Stimulated activated CD8-positive, alpha-beta memory T cell treated with anti-CD3 and anti-CD28 coated beads, Interleukin-7, amount 100 ng/mL, for 4 hours (primary cell): ENCODE measurements at regions not wholly inside any gene's neighbourhood (a gene's known extent, or its start where the extent isn't known, plus 50 kb on each side); places are given as distances from the start of the nearest gene placed in this dataset.

ENCODE experiments used
- DNase-seq, 2 donors: peaks; one replicate each; pipeline ENCODE4 v3.0.0-alpha.2; 2020; ENCODE audit warnings: low read depth in 2 of 2

DNA sequence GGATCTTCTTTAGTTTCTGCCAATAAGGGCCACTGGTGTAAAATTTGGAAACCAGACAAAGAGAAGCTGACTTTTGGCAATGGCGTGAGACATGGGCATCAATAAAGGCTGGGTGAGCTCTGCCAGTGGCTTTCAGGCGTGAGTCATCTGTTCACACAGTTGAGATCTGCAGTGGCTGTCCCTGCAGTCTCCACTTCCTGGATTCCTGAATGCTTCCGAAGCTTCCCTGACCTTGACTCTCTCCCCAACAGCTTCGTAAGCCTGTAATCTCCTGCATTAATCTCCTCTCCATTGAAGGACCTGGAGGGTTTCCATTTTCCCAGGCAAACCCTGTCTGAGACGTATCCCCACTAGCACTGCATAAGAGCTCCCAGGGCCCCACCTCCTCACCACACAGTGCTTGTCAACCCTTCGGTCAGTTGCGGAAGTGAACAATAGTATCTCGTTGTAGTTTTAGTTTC lies 574.7 kb downstream of the TBC1D22A start:
- no peak for DNase-seq

- DNase-seq: no peak
Measured at GRCh38 chr22:47335958-47336357, 573.5 kb downstream of the TBC1D22A start.

DNA sequence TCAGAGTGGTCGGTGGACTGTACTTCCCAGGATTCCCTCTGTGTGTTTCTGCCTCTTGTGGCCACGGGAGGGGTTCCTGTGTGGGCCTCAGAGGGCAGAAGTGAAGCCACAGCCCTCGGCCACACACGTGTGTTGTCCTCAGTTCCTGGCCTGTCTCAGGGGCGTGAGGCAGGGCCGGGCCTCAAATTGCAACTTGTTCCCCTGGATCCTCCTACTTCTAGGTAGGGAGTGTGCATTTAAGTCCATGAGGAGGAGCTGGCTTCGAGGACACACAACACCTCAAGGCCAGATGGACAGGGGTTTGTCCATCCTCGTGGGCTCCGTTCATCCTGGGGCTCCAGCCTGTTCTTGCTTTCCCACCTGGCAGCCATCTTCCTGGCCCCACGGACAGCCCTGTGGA lies 573.0 kb downstream of the TBC1D22A start:
- DNase-seq: no peak

- DNase-seq: no peak
Measured at GRCh38 chr22:47334601-47335000, 572.2 kb downstream of the TBC1D22A start.

- no peak for DNase-seq
Measured at GRCh38 chr22:47333625-47334024, 571.2 kb downstream of the TBC1D22A start.

DNA sequence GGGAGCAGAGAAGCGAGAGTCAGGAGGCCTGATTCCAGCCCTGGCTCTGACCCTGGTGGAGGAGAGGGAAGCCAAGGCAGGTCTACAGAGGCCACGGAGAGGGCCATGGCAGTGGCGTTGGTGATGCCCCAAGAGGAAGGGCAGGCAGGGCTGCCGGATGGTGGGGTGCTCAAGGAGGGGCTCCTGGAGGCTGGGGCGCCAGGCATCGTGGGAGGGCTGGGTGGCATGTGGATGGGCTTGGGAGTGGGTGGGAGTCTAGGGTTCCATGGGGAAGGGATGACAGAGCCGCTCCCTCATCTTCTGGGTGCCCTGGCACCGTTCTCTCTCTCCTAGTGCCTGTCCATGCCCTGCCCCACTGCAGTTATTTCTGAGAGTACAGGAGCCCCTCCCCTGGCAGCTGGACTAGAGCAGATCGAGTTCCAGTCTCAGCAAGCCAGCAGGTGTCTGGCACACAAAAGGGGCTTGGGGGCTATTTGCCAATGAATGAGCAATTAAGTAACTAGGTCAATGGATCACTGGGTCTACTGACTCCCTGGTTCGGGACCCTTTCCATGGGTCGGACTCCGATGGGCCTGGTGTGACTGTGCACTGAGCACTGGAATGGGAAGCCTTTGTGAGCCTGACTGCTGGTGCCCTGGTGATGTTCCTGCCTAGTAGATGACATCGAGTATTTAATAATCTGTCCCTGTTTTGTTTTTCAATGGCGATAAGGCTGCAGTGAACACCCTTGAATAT lies 570.0 kb downstream of the TBC1D22A start:
- no peak for DNase-seq

DNA sequence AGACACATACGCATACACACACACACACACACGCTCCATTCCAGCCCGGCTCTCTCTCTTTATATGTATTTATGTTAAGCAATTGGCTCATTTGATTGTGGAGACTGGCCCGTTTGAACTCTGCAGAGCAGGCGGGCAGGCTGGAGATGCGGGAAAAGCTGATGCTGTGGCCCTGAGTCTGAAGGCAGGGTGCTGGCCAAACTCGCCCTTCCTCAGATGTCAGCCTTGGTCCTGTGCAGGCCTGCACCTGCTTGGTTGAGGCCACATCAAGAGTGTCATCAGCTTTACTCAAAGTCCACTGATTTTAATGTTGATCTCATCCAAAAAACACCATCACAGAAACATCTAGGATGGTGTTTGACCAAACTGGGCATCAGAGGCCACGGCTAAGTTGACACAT lies 569.3 kb downstream of the TBC1D22A start:
- DNase-seq: no peak

GRCh38 chr22:47329727-47330650 lies 567.5 kb downstream of the TBC1D22A start:
- no peak for DNase-seq

DNA sequence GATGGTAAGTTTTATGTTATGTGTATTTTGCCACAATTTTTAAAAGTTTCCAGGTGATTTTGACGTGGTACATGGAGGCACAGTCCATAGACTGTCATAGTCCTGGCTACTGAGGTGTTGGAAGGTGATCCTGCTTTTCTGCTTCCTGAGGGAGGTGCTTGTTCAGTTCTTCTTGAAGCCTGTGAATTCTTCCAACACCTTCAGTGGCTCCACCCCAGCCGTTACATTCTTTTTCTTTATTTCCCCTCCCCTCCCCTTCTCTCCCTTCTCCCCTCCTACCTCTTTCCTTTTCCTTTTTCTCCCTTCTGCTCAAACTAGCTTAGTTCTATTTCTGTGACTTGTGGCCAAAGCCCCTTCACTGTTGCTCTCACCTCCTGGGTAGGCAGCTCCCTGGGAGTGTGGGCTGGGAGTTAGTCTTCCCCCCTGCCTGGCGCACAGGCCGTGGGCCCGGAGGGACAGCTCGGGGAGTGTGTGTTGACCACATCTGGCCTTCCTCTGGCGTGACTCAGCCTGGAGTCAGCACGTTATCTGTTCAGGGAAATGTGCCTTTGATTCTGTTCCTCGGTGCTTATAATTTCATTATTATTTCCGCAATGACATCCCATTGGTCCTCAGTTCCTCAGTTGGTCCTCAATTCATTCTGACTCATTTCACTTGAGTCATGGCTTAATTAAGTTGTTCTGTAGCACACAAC lies 566.2 kb downstream of the TBC1D22A start:
- DNase-seq: no peak

DNA sequence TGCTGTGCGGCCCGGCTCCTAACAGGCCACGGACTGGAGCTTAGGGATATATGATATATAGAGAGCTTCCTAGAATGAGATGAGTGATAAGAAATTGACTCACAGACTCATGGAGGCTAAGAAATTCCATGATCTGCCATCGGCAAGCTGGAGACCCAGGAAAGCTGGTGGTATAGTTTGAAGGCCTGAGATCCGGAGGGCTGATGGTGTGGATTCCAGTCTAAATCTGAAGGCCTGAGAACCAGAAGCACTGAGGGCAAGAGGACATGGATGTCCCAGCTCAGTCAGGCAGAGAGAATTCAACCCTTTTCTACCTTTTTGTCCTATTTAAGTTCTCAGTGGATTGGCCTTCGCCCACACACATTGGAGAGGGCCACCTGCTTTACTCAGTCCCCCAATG lies 564.8 kb downstream of the TBC1D22A start:
- no peak for DNase-seq

- no peak for DNase-seq
Measured at GRCh38 chr22:47325249-47325648, 562.8 kb downstream of the TBC1D22A start.

GRCh38 chr22:47324435-47324990 lies 562.1 kb downstream of the TBC1D22A start:
- no peak for DNase-seq

- no peak for DNase-seq
Measured at GRCh38 chr22:47323518-47323917, 561.1 kb downstream of the TBC1D22A start.

GRCh38 chr22:47322854-47323253 lies 560.4 kb downstream of the TBC1D22A start:
- no peak for DNase-seq

GRCh38 chr22:47320560-47320959 lies 558.1 kb downstream of the TBC1D22A start:
- no peak for DNase-seq

DNA sequence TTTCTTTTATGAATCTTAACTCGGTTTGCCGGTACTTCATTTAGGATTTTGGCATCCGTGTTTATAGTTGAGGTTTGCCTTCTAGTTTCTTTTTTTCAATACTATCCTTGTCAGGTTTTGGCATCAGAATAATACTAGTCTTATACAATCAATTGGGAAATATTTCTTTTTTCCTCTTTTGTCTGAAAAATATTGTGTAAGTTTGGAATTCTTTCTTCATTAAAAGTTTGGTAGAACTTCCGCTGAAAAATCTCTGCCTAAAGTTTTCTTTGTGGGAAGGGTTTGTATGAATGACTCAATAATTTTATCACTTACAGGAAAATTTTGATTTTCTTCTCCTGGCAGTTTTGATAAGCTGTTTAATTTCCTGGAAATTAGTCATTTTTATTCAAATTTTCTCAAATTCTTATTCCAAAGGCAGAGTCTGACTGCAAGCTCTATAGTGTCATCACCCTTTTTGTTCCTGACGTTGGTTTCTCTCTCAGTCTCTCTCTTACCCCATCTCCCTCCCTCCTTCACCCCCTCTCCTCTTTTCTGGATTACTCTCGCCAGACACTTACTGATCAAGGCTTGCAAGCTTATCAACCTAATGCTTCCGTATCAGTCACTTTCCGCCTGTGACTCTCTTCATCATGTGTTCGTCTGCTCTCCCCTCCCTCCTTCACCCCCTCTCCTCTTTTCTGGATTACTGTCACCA lies 555.7 kb downstream of the TBC1D22A start:
- no peak for DNase-seq

DNA sequence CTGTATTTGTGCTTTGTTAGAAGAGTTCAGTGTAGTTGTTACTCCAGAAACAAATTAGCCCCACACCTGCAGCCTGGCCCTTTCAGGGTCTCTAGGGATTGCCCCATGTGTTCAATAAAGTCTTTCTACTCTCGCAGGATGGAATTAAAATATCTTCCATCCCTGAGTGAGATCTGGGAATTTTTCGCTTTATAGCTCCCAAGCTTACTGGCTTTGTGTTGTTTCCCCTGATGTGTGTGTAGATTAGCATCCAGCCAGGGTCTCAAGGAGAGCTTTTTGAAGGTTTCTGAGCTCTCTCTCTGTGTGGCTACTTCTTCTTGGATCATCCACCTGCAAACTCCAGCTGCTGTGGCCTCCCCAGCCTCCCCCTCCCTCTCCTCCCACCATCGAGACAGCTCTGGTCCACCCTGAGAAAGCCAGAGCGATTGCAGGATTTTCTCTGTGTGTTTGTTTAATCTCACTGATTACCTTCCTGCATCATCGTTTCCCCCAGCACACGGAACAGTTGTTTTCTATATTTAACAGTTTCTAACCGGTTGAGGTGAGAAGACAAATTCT lies 553.5 kb downstream of the TBC1D22A start:
- no peak for DNase-seq

GRCh38 chr22:47310601-47311000 lies 548.2 kb downstream of the TBC1D22A start:
- no peak for DNase-seq

DNA sequence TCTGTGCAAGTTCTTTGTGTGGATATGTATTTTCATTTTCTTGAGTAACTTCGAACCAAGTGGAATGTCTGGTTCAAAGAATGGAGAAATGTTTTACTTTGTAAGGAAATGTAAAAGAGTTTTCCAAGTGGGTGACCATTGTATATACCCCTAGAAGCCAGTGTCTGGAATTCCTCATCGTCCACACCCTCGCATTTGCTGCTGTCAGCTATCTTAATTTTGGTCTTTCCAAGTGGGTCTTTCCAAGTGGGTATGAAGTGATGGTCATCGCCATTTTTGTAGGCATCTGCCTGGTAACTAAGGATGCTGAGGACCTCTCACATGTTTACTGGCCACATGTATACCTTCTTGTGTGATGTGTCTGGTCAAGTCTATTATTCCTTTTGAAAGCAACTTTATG lies 547.5 kb downstream of the TBC1D22A start:
- DNase-seq: no peak

GRCh38 chr22:47309476-47309875 lies 547.0 kb downstream of the TBC1D22A start:
- DNase-seq: no peak

DNA sequence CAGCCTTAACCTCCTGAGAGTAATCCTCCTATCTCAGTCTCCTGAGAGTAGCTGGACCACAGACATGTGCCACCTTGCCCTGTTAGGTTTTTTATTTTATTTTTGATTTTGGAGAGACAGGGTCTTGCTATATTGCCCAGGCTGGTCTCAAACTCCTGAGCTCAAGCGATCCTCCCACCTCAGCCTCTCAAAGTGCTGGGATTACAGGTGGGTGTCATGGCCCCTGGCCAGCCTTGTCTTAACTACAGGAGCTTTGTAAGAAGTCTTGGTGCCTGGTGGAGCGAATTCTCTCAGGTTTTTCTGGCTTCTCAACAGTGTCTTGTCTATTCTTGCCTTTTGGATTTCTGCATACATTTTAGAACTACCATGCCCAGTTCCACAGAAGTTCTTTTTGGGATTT lies 546.4 kb downstream of the TBC1D22A start:
- DNase-seq: no peak
